PC-3 (cell line): ENCODE measurements at regions not wholly inside any gene's neighbourhood (a gene's known extent, or its start where the extent isn't known, plus 50 kb on each side); places are given as distances from the start of the nearest gene placed in this dataset.

ENCODE experiments used
- ATAC-seq: fragments of 200-7000 bp; cut with Tn5 transposase; 2 replicates; pipeline ENCODE4 v1.9.1; 2020; ENCODE audit warnings: mild to moderate bottlenecking, moderate library complexity
- BruUV-seq: library from RNA; stranded (reverse); fragments of 400-500 nt; replicated peaks from 2 replicates; lab custom pipeline; 2021; lab: Mats Ljungman, UMichigan
- CTCF ChIA-PET: fragments of 300-600 bp; sonication (Branson Sonifier 250); formaldehyde crosslinking; loops from one replicate; lab custom pipeline; 2022; ENCODE audit warnings: antibody characterized with exemption; lab: Charles Lee
- POLR2A ChIA-PET: fragments of 300-600 bp; sonication (Branson Sonifier 250); formaldehyde crosslinking; loops from one replicate; lab custom pipeline; 2022; ENCODE audit warnings: antibody characterized with exemption; ENCODE audit not compliant: unreplicated experiment; lab: Charles Lee
- DNase-seq: peaks from one replicate; pipeline ENCODE4 v3.0.0-alpha.2; 2015
- H2AFZ ChIP-seq: fragments of 300-600 bp; sonication (generic); 2 replicates; pipeline ENCODE4 v1.6.0; 2016; ENCODE audit warnings: antibody characterized with exemption, low read length
- H3F3A ChIP-seq: fragments of 300-600 bp; sonication (generic); one replicate; pipeline ENCODE4 v1.6.0; 2017; ENCODE audit warnings: antibody characterized with exemption, low read length, control low read depth, mild to moderate bottlenecking; ENCODE audit not compliant: unreplicated experiment
- H3K27ac ChIP-seq: fragments of 300-600 bp; sonication (generic); 2 replicates; pipeline ENCODE4 v1.5.1; 2016; ENCODE audit warnings: mild to moderate bottlenecking, low read length
- H3K27me3 ChIP-seq: fragments of 300-600 bp; sonication (generic); 2 replicates; pipeline ENCODE4 v1.6.1; 2016; ENCODE audit warnings: low read length, mixed read lengths
- H3K36me3 ChIP-seq: fragments of 300-600 bp; sonication (generic); 2 replicates; pipeline ENCODE4 v1.6.1; 2016; ENCODE audit warnings: low read depth, mixed run types, low read length, mixed read lengths
- H3K4me1 ChIP-seq: fragments of 300-600 bp; sonication (generic); 2 replicates; pipeline ENCODE4 v1.5.1; 2016; ENCODE audit warnings: low read length; ENCODE audit not compliant: insufficient read depth
- H3K4me2 ChIP-seq: fragments of 300-600 bp; sonication (generic); 2 replicates; pipeline ENCODE4 v1.6.0; 2016; ENCODE audit warnings: low read length
- H3K4me3 ChIP-seq: fragments of 300-600 bp; sonication (generic); 2 replicates; pipeline ENCODE4 v1.5.1; 2016; ENCODE audit warnings: mild to moderate bottlenecking, low read length, mixed read lengths
- H3K79me2 ChIP-seq: fragments of 300-600 bp; sonication (generic); 2 replicates; pipeline ENCODE4 v1.6.1; 2017; ENCODE audit warnings: low read length, mixed read lengths
- H3K9ac ChIP-seq: fragments of 300-600 bp; sonication (generic); 2 replicates; pipeline ENCODE4 v1.6.0; 2016; ENCODE audit warnings: mild to moderate bottlenecking, low read length
- H3K9me2 ChIP-seq: fragments of 300-600 bp; sonication (generic); replicated peaks from 2 replicates; pipeline ENCODE4 v1.6.1; 2016; ENCODE audit warnings: mixed run types, low read length, mixed read lengths
- H3K9me3 ChIP-seq: fragments of 300-600 bp; sonication (generic); 2 replicates; pipeline ENCODE4 v1.6.1; 2016; ENCODE audit warnings: low read length, mixed read lengths
- H4K20me1 ChIP-seq: fragments of 300-600 bp; sonication (generic); 2 replicates; pipeline ENCODE4 v1.6.1; 2016; ENCODE audit warnings: low read length, mixed read lengths
- EZH2 ChIP-seq: fragments of 300-600 bp; sonication (generic); IDR thresholded peaks from one replicate; pipeline ENCODE4 v1.6.1; 2017; ENCODE audit warnings: antibody characterized with exemption, mild to moderate bottlenecking, low read length; ENCODE audit not compliant: unreplicated experiment
- EZH2phosphoT487 ChIP-seq: fragments of 300-600 bp; sonication (generic); IDR thresholded peaks from 2 replicates; pipeline ENCODE4 v1.6.1; 2018; ENCODE audit warnings: mild to moderate bottlenecking, antibody characterized with exemption, low read length, borderline replicate concordance
- intact Hi-C: fragments of 100-400 bp; cut with micrococcal nuclease; formaldehyde crosslinking; loops from 2 replicates; pipeline ENCODE4 v1.9.0; 2023
- TF ChIP-seq, protein P1 (sequence below): fragments of 300-600 bp; sonication (generic); conservative IDR thresholded peaks from 2 replicates; pipeline ENCODE4 v1.5.1; 2017; ENCODE audit warnings: antibody characterized with exemption, low read depth, mild to moderate bottlenecking, low read length

DNA sequence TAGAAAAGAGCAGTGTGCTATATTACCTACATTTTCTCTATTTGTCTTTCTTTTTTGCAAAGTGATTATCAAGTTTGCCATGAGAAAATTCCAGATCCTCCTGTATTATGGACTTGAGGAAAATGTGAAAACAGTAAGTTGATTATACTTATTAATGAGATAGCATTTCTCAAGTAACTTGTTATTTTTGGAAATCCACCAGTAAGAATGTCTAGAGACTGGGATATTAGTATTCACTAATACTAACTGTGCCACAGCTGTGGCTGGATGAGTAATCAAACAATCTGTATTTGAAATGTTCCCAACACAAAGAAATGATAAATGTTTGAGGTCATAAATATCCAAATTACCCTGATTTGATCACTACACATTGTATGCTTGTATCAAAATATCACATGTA, 147.0 kb upstream of the CTSO start:
- no peak for ATAC-seq
- BruUV-seq, result no TSS peak
- no peaks in the 10 kb centered on the region for H3K36me3 ChIP-seq
- H3F3A ChIP-seq, result no peaks in the 10 kb centered on the region
- H3K4me2 ChIP-seq, result no peak overlapping the region
- H3K9me2 ChIP-seq, result no peaks in the 10 kb centered on the region
- TF ChIP-seq, protein P1, sequence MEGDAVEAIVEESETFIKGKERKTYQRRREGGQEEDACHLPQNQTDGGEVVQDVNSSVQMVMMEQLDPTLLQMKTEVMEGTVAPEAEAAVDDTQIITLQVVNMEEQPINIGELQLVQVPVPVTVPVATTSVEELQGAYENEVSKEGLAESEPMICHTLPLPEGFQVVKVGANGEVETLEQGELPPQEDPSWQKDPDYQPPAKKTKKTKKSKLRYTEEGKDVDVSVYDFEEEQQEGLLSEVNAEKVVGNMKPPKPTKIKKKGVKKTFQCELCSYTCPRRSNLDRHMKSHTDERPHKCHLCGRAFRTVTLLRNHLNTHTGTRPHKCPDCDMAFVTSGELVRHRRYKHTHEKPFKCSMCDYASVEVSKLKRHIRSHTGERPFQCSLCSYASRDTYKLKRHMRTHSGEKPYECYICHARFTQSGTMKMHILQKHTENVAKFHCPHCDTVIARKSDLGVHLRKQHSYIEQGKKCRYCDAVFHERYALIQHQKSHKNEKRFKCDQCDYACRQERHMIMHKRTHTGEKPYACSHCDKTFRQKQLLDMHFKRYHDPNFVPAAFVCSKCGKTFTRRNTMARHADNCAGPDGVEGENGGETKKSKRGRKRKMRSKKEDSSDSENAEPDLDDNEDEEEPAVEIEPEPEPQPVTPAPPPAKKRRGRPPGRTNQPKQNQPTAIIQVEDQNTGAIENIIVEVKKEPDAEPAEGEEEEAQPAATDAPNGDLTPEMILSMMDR, result no peak
- TF ChIP-seq EZH2phosphoT487, result no peak
- no peak for TF ChIP-seq EZH2
- no peak overlapping the region for H3K27ac ChIP-seq
- intact Hi-C loops, result no loop called here
- no peak overlapping the region for H3K4me3 ChIP-seq
- no peak overlapping the region for H2AFZ ChIP-seq
- POLR2A ChIA-PET, result no interaction called here
- no peaks in the 10 kb centered on the region for H3K79me2 ChIP-seq
- no peaks in the 10 kb centered on the region for H3K27me3 ChIP-seq
- CTCF ChIA-PET, result no interaction called here
- no peaks in the 10 kb centered on the region for H3K9me3 ChIP-seq
- no peaks in the 10 kb centered on the region for H3K4me1 ChIP-seq
- H3K9ac ChIP-seq, result no peak overlapping the region
- H4K20me1 ChIP-seq, result no peaks in the 10 kb centered on the region
- DNase-seq, result no peak

DNA sequence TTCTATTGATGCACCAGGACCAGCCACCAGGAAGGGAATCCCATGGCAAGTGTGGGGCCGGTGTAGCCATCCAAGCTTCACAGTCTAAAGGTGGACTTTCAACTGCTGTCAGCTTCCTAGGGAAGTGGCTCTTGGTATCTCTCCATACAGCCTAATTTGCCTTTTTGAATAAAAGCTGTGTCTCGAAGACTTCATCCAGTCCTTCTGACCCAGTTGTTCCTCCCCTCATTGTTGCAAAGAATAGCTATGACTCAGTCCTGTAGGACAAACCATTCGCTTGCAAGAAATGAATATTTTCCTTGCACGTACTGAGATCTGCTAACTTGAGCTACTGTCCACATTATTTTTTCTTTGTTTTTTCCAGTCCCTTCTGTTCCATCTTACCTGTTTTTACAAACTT, 145.1 kb upstream of the CTSO start:
- TF ChIP-seq EZH2phosphoT487 (no peak), EZH2 (no peak)
- TF ChIP-seq, protein P1, result no peak
- Histone ChIP-seq H4K20me1 (no peaks in the 10 kb centered on the region), H3K36me3 (no peaks in the 10 kb centered on the region), H2AFZ (no peak overlapping the region), H3K9ac (no peak overlapping the region), H3K9me2 (no peaks in the 10 kb centered on the region), H3K4me3 (no peak overlapping the region), H3K27me3 (no peaks in the 10 kb centered on the region), H3K79me2 (no peaks in the 10 kb centered on the region), H3K9me3 (no peaks in the 10 kb centered on the region), H3K4me2 (no peak overlapping the region), H3F3A (no peaks in the 10 kb centered on the region), H3K27ac (no peak overlapping the region), H3K4me1 (no peaks in the 10 kb centered on the region)
- ChIA-PET CTCF (no interaction called here), POLR2A (no interaction called here)
- DNase-seq, result no peak
- no TSS peak for BruUV-seq
- ATAC-seq, result no peak
- intact Hi-C loops, result no loop called here

- Histone ChIP-seq H3K4me2 (no peak overlapping the region), H3K27me3 (no peaks in the 10 kb centered on the region), H3K4me3 (no peak overlapping the region), H2AFZ (no peak overlapping the region), H3K9me2 (no peaks in the 10 kb centered on the region), H3K9ac (no peak overlapping the region), H3F3A (no peaks in the 10 kb centered on the region), H3K36me3 (no peaks in the 10 kb centered on the region), H3K27ac (no peak overlapping the region), H3K9me3 (no peaks in the 10 kb centered on the region), H3K4me1 (no peaks in the 10 kb centered on the region), H4K20me1 (no peaks in the 10 kb centered on the region), H3K79me2 (no peaks in the 10 kb centered on the region)
- POLR2A ChIA-PET, result no interaction called here
- no TSS peak for BruUV-seq
- no peak for TF ChIP-seq EZH2
- TF ChIP-seq, protein P1, result no peak
- TF ChIP-seq EZH2phosphoT487, result no peak
- intact Hi-C loops, result no loop called here
- DNase-seq (no peak), ATAC-seq (no peak)
- CTCF ChIA-PET, result no interaction called here
These were observed 131.4 kb upstream of the CTSO start for GRCh38 chr4:156085100-156085499.
